ENCODE measurements at regions not wholly inside any gene's neighbourhood (a gene's known extent, or its start where the extent isn't known, plus 50 kb on each side); places are given as distances from the start of the nearest gene placed in this dataset.

- Histone ChIP-seq H3K27ac (no peak overlapping the region), H3K27me3 (no peaks in the 10 kb centered on the region), H3K9me3 (peaks cover 0 to 3% (median 0%) of the 10 kb centered on the region in 4 donors), H3K4me1 (no peaks in the 10 kb centered on the region), H3K36me3 (no peaks in the 10 kb centered on the region), H3K4me3 (no peak overlapping the region)
- intact Hi-C loops (cut with DNase I) = no loop called here
- TF ChIP-seq EP300 (IDR thresholded peaks at IDR 0.05) = no peak
- WGBS, 2 donors = 93 to 97% methylated on average over 1 of the region's 1 CpG
- no peak for DNase-seq
Measured at GRCh38 chr17:33442320-33442719, 149.2 kb upstream of the ASIC2 start.

DNA sequence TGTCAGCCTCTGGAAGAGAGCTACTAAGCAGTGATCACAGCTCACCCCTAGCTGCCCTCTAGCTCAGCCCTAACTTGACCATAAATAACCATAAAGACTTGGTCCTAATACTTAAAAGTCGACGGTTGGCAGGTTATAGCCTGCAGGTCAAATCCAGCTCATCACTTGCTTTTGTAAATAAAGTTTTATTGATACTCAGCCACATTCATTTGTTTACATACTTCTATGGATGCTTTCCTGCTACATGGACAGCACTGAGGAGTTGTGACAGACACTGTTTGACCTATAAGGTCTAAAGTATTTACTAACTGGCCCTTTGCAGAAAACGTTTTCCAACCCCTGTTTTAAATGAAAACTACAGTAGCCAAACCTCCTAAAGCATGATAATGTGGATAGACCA, 151.6 kb upstream of the ASIC2 start:
- Histone ChIP-seq H3K27me3 (no peaks in the 10 kb centered on the region), H3K9me3 (peaks cover 0 to 3% (median under 1%) of the 10 kb centered on the region in 4 donors), H3K4me1 (no peaks in the 10 kb centered on the region), H3K27ac (no peak overlapping the region), H3K36me3 (no peaks in the 10 kb centered on the region), H3K4me3 (no peak overlapping the region)
- no peak for DNase-seq
- TF ChIP-seq EP300 (IDR thresholded peaks at IDR 0.05) = no peak
- TF ChIP-seq, protein P1, sequence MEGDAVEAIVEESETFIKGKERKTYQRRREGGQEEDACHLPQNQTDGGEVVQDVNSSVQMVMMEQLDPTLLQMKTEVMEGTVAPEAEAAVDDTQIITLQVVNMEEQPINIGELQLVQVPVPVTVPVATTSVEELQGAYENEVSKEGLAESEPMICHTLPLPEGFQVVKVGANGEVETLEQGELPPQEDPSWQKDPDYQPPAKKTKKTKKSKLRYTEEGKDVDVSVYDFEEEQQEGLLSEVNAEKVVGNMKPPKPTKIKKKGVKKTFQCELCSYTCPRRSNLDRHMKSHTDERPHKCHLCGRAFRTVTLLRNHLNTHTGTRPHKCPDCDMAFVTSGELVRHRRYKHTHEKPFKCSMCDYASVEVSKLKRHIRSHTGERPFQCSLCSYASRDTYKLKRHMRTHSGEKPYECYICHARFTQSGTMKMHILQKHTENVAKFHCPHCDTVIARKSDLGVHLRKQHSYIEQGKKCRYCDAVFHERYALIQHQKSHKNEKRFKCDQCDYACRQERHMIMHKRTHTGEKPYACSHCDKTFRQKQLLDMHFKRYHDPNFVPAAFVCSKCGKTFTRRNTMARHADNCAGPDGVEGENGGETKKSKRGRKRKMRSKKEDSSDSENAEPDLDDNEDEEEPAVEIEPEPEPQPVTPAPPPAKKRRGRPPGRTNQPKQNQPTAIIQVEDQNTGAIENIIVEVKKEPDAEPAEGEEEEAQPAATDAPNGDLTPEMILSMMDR (IDR thresholded peaks at IDR 0.05) = no peak
- no peak for TF ChIP-seq POLR2AphosphoS5 (IDR thresholded peaks at IDR 0.05)
- no peak for TF ChIP-seq POLR2A (IDR thresholded peaks at IDR 0.05)
- WGBS, 2 donors = 12 to 39% methylated on average over 3 of the region's 3 CpGs
- intact Hi-C loops (cut with DNase I) = no loop called here

DNA sequence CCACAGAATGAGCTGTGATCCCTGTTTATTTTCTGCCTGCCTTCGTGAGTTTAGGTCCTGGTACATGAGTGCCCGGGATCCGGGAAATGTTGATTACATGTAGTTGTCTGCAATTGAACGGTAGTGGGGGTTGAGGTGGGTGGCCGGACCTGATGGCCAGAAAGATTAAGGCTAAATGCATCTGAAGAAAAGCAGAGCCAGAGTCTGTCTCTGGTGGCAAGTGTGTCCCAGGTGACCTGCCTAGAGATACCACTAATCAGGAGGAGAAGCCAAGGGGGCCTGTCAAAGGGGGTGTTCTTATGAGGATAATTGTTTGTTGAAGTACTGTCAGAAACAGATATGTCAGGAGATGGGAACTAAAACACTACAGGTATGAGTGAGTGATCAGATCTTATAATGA, 154.0 kb upstream of the ASIC2 start:
- no peaks in the 10 kb centered on the region for H3K36me3 ChIP-seq
- H3K4me3 ChIP-seq = no peak overlapping the region
- peaks cover 0 to 3% (median under 1%) of the 10 kb centered on the region in 4 donors for H3K9me3 ChIP-seq
- WGBS, 2 donors = 39 to 47% methylated on average over 5 of the region's 5 CpGs
- H3K27me3 ChIP-seq = no peaks in the 10 kb centered on the region
- no peak overlapping the region for H3K27ac ChIP-seq
- TF ChIP-seq EP300 (IDR thresholded peaks at IDR 0.05) (no peak), POLR2AphosphoS5 (IDR thresholded peaks at IDR 0.05) (no peak), POLR2A (IDR thresholded peaks at IDR 0.05) (no peak)
- TF ChIP-seq, protein P1 (IDR thresholded peaks at IDR 0.05) = no peak
- no peak for DNase-seq
- intact Hi-C loops (cut with DNase I) = no loop called here
- H3K4me1 ChIP-seq = no peaks in the 10 kb centered on the region

- no peak overlapping the region for H3K4me3 ChIP-seq
- 71% methylated on average over 7 of the region's 7 CpGs for WGBS, 2 donors
- H3K27me3 ChIP-seq = no peaks in the 10 kb centered on the region
- intact Hi-C loops (cut with DNase I) = no loop called here
- H3K36me3 ChIP-seq = no peaks in the 10 kb centered on the region
- DNase-seq = no peak
- H3K9me3 ChIP-seq = peaks cover 0 to 2% (median 0%) of the 10 kb centered on the region in 4 donors
- TF ChIP-seq EP300 (IDR thresholded peaks at IDR 0.05) (no peak), POLR2AphosphoS5 (IDR thresholded peaks at IDR 0.05) (no peak), POLR2A (IDR thresholded peaks at IDR 0.05) (no peak)
- TF ChIP-seq, protein P1 (IDR thresholded peaks at IDR 0.05) = no peak
- no peak overlapping the region for H3K27ac ChIP-seq
- H3K4me1 ChIP-seq = no peaks in the 10 kb centered on the region
Measured at GRCh38 chr17:33451221-33451620, 158.1 kb upstream of the ASIC2 start.

GRCh38 chr17:33457477-33457876, 164.4 kb upstream of the ASIC2 start:
- Histone ChIP-seq H3K9me3 (no peaks in the 10 kb centered on the region), H3K4me3 (no peak overlapping the region), H3K36me3 (no peaks in the 10 kb centered on the region), H3K4me1 (no peaks in the 10 kb centered on the region), H3K27ac (no peak overlapping the region), H3K27me3 (peaks cover 0 to 7% (median 0%) of the 10 kb centered on the region in 3 donors)
- TF ChIP-seq POLR2AphosphoS5 (IDR thresholded peaks at IDR 0.05) = no peak
- TF ChIP-seq, protein P1 (IDR thresholded peaks at IDR 0.05) = no peak
- TF ChIP-seq EP300 (IDR thresholded peaks at IDR 0.05) = no peak
- no peak for TF ChIP-seq POLR2A (IDR thresholded peaks at IDR 0.05)
- intact Hi-C loops (cut with DNase I) = no loop called here
- DNase-seq = no peak
- WGBS, 2 donors = 81 to 89% methylated on average over 1 of the region's 1 CpG
